ENCODE measurements at regions not wholly inside any gene's neighbourhood (a gene's known extent, or its start where the extent isn't known, plus 50 kb on each side); places are given as distances from the start of the nearest gene placed in this dataset.

DNA sequence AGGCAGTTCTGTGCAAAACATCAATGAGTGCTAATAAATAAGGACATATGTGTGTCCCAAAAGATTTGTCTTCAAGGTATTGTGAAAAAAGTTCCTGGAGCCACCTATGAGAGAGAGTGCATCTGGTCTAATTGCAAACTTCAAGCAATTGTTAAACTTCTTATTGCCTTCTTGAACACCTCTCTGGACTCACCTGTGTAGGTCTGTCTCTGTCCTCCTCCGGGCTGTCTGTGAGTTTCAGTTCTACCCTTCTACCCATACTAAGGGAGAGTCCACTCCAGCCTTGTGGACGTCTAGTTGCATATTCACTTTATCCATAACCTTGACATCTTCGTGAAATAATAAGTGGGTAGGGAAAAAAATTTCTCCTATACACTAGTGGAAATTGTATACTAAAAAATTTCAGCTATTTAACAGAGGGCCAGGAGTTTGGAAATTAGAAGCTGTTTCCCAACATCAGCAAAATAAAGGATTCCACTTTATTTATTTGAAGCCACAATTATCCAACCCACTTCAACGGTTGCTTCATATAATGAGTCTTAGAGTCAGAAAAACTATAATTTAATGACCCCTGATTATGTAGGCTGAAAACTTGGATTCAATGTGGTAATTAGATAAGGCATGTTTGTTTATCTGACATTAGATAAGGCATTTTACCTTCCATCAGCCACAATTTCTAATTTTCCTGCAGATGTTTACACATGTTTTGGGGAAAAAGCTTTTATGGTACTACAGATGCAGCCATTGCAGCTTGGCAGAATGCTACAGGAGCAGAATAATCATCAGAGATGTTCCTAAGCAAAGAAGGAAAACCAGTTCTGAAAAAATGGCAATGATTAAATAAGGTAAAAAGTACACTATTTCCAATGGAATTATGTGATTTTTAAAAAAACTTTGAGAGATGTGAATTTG is 150.8 kb upstream of the FAM3C start:
- Histone ChIP-seq H3K4me3 (ENCODE audit: low read depth, low read length) (no peak overlapping the region), H3K27ac (ENCODE audit: low read depth, low read length) (no peak overlapping the region), H3K9ac (ENCODE audit: low read length) (no peak overlapping the region)

DNA sequence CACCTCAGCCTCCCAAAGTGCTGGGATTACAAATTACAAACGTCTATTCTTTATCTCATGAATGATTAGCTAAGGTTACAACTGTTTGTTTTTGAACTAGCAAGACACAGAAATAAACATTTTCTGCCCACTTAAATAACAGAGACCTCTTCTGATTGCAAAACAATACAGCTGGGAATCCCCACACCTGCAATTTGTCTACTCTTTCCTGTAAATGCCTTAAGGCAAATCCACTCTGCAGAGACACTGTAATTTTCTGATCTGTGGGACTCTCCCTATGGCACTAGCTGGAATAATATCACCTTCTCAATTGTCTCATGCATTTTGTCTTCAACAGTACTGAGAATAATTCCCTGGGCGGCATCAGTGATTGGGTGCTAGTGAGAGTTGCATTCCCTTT is 149.3 kb upstream of the FAM3C start:
- H3K9me3 ChIP-seq (ENCODE audit: control insufficient read depth, insufficient read depth, low read depth, low read length), result peaks cover 24% of the 10 kb centered on the region
- no peak overlapping the region for H3K27ac ChIP-seq (ENCODE audit: low read depth, low read length)
- H3K4me1 ChIP-seq (ENCODE audit: control insufficient read depth, insufficient read depth, low read length), result no peaks in the 10 kb centered on the region

More for the DNA sequence above, 150.8 kb upstream of the FAM3C start:
- no peaks in the 10 kb centered on the region for H3K36me3 ChIP-seq (ENCODE audit: control insufficient read depth, insufficient read depth, low read length)
- H3K4me1 ChIP-seq (ENCODE audit: control insufficient read depth, insufficient read depth, low read length), result no peaks in the 10 kb centered on the region
- peaks cover 24% of the 10 kb centered on the region for H3K9me3 ChIP-seq (ENCODE audit: control insufficient read depth, insufficient read depth, low read depth, low read length)
- no peaks in the 10 kb centered on the region for H3K27me3 ChIP-seq (ENCODE audit: control insufficient read depth, insufficient read depth, low read length)

DNA sequence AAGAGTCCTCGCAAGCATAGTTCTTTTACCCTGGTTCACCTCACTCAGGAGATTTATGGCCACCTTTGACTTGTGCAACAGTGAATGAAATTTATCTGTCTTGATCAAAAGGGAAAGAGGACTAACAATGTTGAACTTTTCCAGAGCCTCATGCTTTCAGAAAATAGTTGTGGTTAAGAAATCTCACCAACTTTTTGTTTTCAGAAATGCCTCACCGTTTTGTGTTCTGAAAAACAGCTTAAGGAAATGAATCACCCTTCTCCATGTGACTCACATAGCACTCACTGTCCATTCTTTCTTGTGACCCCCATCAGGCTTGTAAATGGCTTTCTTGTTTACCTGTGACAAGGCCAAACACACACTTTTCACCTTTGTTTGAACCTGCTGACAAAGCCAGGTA is 148.6 kb upstream of the FAM3C start:
- Histone ChIP-seq H3K36me3 (ENCODE audit: control insufficient read depth, insufficient read depth, low read length) (no peaks in the 10 kb centered on the region), H3K4me3 (ENCODE audit: low read depth, low read length) (no peak overlapping the region), H3K27me3 (ENCODE audit: control insufficient read depth, insufficient read depth, low read length) (no peaks in the 10 kb centered on the region), H3K9ac (ENCODE audit: low read length) (no peak overlapping the region), H3K27ac (ENCODE audit: low read depth, low read length) (no peak overlapping the region), H3K4me1 (ENCODE audit: control insufficient read depth, insufficient read depth, low read length) (no peaks in the 10 kb centered on the region), H3K9me3 (ENCODE audit: control insufficient read depth, insufficient read depth, low read depth, low read length) (peaks cover 24% of the 10 kb centered on the region)

More for the DNA sequence above, 149.3 kb upstream of the FAM3C start:
- no peak overlapping the region for H3K4me3 ChIP-seq (ENCODE audit: low read depth, low read length)
- H3K36me3 ChIP-seq (ENCODE audit: control insufficient read depth, insufficient read depth, low read length), result no peaks in the 10 kb centered on the region
- no peaks in the 10 kb centered on the region for H3K27me3 ChIP-seq (ENCODE audit: control insufficient read depth, insufficient read depth, low read length)
- no peak overlapping the region for H3K9ac ChIP-seq (ENCODE audit: low read length)

DNA sequence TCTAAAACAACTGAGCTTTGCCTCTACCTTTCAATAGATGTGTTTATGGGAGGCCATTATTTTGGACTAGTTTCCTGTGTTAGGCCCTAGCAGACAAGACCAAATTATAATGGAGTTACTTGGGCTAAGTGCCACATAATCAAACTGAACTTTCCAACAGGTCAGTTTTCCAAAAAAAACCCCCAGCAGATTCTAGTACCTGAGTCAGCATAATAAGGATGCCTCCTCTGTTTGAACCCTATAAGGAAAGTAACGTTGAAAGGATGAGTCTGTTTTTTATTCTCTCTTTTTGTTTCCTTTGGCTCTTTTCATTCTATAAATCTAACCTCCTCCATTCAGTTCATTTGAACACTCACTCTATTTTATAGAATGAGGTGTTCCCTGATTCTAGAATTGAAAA is 148.1 kb upstream of the FAM3C start:
- Histone ChIP-seq H3K36me3 (ENCODE audit: control insufficient read depth, insufficient read depth, low read length) (no peaks in the 10 kb centered on the region), H3K27ac (ENCODE audit: low read depth, low read length) (no peak overlapping the region), H3K9ac (ENCODE audit: low read length) (no peak overlapping the region), H3K4me1 (ENCODE audit: control insufficient read depth, insufficient read depth, low read length) (no peaks in the 10 kb centered on the region), H3K4me3 (ENCODE audit: low read depth, low read length) (no peak overlapping the region), H3K9me3 (ENCODE audit: control insufficient read depth, insufficient read depth, low read depth, low read length) (peaks cover 24% of the 10 kb centered on the region), H3K27me3 (ENCODE audit: control insufficient read depth, insufficient read depth, low read length) (no peaks in the 10 kb centered on the region)

DNA sequence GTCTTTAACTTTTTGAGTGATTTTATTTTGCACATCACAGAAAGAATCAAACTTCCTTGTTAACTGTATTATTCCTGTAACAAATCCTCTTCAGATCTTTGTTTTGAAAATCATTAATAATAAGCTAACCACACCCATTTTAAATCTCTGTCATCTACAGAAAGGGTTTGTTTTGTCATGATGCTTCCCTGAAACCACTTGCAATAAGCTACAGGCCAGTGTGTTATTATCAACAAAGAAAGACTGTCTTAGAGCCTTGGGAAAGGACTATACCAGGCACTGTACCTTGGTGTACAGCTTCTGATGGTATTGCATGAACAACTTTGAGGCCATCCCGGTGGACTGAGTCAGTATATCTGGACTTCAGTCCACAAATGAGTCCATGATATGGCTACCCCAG is 145.3 kb upstream of the FAM3C start:
- H3K4me1 ChIP-seq (ENCODE audit: control insufficient read depth, insufficient read depth, low read length), result no peaks in the 10 kb centered on the region
- H3K27ac ChIP-seq (ENCODE audit: low read depth, low read length), result no peak overlapping the region
- no peak overlapping the region for H3K4me3 ChIP-seq (ENCODE audit: low read depth, low read length)
- no peaks in the 10 kb centered on the region for H3K36me3 ChIP-seq (ENCODE audit: control insufficient read depth, insufficient read depth, low read length)
- H3K27me3 ChIP-seq (ENCODE audit: control insufficient read depth, insufficient read depth, low read length), result no peaks in the 10 kb centered on the region
- H3K9me3 ChIP-seq (ENCODE audit: control insufficient read depth, insufficient read depth, low read depth, low read length), result peaks cover 24% of the 10 kb centered on the region
- H3K9ac ChIP-seq (ENCODE audit: low read length), result no peak overlapping the region

DNA sequence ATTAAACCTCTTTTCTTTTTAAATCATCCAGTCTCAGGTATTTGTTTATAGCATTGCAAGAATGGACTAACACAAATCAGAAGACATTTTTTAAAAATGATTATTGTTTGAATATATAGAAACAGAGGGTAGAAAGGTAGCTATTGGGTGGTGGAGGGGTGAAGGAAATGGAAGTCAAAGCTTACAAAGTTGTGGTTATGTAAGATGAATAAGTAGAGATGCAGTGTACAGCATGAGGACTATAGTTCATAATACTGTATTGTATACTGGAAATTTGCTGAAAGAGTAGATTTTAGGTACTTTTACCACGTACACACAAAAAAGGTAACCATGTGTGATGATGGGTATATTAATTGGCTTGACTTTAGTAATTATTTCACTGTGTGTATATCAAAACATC is 144.0 kb upstream of the FAM3C start:
- Histone ChIP-seq H3K9me3 (ENCODE audit: control insufficient read depth, insufficient read depth, low read depth, low read length) (peaks cover 15% of the 10 kb centered on the region), H3K36me3 (ENCODE audit: control insufficient read depth, insufficient read depth, low read length) (no peaks in the 10 kb centered on the region), H3K9ac (ENCODE audit: low read length) (no peak overlapping the region), H3K4me1 (ENCODE audit: control insufficient read depth, insufficient read depth, low read length) (no peaks in the 10 kb centered on the region), H3K27ac (ENCODE audit: low read depth, low read length) (no peak overlapping the region), H3K27me3 (ENCODE audit: control insufficient read depth, insufficient read depth, low read length) (no peaks in the 10 kb centered on the region), H3K4me3 (ENCODE audit: low read depth, low read length) (no peak overlapping the region)

DNA sequence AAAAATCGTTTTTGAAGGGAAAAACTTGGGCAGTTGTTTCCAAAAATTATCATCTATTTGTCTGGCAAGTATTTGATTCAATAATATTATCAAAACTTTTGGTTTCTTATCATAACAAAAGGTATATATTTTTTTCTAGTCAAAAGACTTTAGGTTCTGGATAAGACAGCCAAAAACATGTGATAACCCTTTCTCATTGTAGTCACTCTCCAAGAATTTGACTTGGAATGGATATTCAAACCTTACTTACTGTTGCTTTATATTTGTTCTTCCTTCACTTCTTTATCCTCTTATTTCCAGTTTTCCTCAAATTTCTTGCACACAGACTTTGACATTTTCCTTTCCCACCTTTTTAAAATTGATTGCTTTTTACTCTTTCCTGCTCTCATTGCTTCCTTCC is 140.9 kb upstream of the FAM3C start:
- H3K27me3 ChIP-seq (ENCODE audit: control insufficient read depth, insufficient read depth, low read length), result no peaks in the 10 kb centered on the region
- no peaks in the 10 kb centered on the region for H3K9me3 ChIP-seq (ENCODE audit: control insufficient read depth, insufficient read depth, low read depth, low read length)
- H3K4me3 ChIP-seq (ENCODE audit: low read depth, low read length), result no peak overlapping the region
- no peak overlapping the region for H3K27ac ChIP-seq (ENCODE audit: low read depth, low read length)
- H3K9ac ChIP-seq (ENCODE audit: low read length), result no peak overlapping the region
- H3K4me1 ChIP-seq (ENCODE audit: control insufficient read depth, insufficient read depth, low read length), result no peaks in the 10 kb centered on the region
- H3K36me3 ChIP-seq (ENCODE audit: control insufficient read depth, insufficient read depth, low read length), result no peaks in the 10 kb centered on the region

DNA sequence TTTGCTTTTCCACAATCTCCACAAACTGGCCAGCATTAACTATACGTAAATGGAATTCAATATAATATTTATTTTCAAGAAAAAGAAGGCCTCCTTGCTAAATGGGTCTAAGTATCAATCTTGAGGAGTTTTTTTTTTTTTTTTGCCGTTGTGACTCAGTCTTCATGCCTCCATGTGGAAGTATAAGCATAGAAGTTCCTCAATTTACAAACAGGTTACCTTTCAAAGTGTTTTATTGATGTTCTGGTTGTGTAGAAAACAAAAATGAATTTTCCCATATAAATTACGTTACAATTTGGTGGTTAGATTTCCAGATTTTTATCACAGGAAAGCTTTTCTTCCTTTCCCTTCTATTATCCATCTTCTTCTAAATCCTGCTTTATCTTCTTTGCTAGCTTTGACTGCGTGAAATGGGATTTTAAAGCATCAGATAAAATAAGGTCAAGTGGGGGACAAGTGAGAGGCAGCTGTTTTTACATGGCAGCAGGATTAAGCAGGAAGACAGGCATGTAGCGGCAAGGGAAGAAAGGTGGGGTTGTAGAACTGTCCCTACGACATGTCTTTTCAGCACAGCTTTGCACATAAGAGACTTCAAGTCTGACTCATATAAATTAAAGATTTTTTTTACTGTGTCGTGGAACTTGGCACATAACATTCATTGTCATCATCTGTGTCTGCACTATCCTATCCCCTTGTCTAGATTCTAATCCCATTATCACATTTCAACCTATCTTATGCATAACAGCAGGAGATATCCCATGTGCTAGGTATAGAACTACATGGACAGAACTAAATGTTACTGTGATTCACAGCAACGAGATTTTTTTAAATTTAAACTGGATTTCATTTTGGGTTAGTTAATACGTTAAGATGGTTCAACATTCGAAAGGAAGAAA is 135.3 kb upstream of the FAM3C start:
- Histone ChIP-seq H3K9ac (ENCODE audit: low read length) (no peak overlapping the region), H3K4me3 (ENCODE audit: low read depth, low read length) (no peak overlapping the region), H3K36me3 (ENCODE audit: control insufficient read depth, insufficient read depth, low read length) (no peaks in the 10 kb centered on the region), H3K9me3 (ENCODE audit: control insufficient read depth, insufficient read depth, low read depth, low read length) (no peaks in the 10 kb centered on the region), H3K27ac (ENCODE audit: low read depth, low read length) (no peak overlapping the region), H3K4me1 (ENCODE audit: control insufficient read depth, insufficient read depth, low read length) (no peaks in the 10 kb centered on the region), H3K27me3 (ENCODE audit: control insufficient read depth, insufficient read depth, low read length) (no peaks in the 10 kb centered on the region)

DNA sequence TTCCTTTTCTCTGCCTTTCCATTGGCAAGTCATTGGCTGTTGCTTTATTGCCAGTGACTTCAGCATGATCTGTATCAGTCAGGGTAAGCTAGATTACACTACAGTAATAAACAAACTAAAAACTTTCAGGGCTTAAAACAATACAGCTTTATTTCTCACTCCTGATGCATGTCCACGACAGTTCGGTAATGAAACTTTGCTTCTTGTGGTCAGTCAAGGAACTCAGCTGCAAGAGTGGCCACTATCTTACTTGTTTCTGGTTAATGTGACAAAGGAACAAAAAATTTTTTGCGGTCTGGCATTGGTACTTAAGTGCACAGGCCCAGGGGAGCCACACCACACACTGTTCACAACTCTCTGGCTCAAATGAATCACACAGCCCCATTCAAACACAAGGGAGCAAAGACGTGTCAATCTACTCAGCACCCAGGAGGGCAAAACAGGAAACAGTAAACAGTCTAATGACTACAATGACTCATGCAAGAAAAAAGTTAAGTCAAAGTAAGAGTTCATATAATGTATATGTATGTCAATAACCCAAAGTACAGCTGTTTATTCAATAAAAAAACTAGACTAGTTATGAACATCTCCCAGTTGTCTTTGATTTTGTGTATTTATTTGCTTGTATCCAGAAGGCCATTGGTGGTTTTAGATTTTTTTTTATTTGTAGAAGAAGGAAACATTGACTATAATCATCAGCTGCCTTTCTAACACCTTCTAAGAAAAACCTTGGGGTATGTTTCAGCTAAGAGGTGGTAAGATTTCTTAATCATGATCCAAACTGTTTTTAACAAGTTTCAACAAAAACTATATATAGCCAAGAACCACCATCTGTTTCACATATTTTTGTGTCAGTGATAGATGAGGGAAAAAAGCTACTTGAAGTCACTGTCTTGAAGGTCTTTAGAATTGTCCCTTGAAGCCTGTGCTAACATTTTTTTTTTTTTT is 134.4 kb upstream of the FAM3C start:
- Histone ChIP-seq H3K4me1 (ENCODE audit: control insufficient read depth, insufficient read depth, low read length) (no peaks in the 10 kb centered on the region), H3K36me3 (ENCODE audit: control insufficient read depth, insufficient read depth, low read length) (no peaks in the 10 kb centered on the region), H3K4me3 (ENCODE audit: low read depth, low read length) (no peak overlapping the region), H3K27me3 (ENCODE audit: control insufficient read depth, insufficient read depth, low read length) (no peaks in the 10 kb centered on the region), H3K9me3 (ENCODE audit: control insufficient read depth, insufficient read depth, low read depth, low read length) (no peaks in the 10 kb centered on the region), H3K9ac (ENCODE audit: low read length) (no peak overlapping the region), H3K27ac (ENCODE audit: low read depth, low read length) (no peak overlapping the region)

DNA sequence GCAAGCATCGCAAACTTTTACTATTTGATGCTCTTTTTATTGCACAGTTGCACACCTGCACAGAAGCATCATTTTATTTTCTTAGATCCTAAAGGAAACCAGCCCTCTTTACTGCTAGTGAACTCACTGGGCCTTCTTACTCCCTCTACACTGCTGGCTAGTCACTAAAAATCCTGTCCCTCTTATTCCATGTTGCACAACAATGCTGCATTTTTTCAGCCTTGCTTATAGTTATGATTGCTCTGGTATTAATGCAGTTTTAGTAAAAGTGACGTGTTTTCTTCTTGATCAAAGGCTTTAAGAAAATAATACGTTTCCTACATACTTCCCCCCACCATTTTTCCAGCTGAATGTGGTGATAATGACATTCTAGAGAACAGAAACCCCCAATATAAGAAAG is 132.9 kb upstream of the FAM3C start:
- H3K9me3 ChIP-seq (ENCODE audit: control insufficient read depth, insufficient read depth, low read depth, low read length), result no peaks in the 10 kb centered on the region

More for the DNA sequence above, 132.9 kb upstream of the FAM3C start:
- H3K27me3 ChIP-seq (ENCODE audit: control insufficient read depth, insufficient read depth, low read length), result no peaks in the 10 kb centered on the region
- H3K4me3 ChIP-seq (ENCODE audit: low read depth, low read length), result no peak overlapping the region
- no peak overlapping the region for H3K27ac ChIP-seq (ENCODE audit: low read depth, low read length)
- H3K4me1 ChIP-seq (ENCODE audit: control insufficient read depth, insufficient read depth, low read length), result no peaks in the 10 kb centered on the region
- H3K9ac ChIP-seq (ENCODE audit: low read length), result no peak overlapping the region
- no peaks in the 10 kb centered on the region for H3K36me3 ChIP-seq (ENCODE audit: control insufficient read depth, insufficient read depth, low read length)

All from HUES6 (cell line).